ENCODE measurements at regions not wholly inside any gene's neighbourhood (a gene's known extent, or its start where the extent isn't known, plus 50 kb on each side); places are given as distances from the start of the nearest gene placed in this dataset.

DNA sequence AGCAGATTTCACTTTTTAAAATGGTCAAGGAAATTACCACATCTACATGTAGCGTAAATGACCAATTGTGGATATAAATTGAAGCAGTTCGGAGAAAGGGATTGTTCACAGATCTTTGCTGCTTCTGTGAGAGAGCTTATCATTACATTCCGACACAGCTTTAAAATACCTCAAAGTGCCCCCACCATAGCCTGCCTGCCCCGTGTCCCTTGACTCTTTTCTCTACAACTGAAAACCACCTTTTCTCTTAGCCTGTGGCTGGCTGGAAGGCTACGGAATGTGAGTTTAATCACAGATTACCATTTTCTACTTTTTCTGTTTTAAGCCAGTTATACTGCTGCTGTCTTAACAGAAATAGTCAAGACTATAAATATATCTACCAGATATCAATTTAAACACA, 347.2 kb upstream of the MAP3K7 start:
- TF ChIP-seq, protein P1, sequence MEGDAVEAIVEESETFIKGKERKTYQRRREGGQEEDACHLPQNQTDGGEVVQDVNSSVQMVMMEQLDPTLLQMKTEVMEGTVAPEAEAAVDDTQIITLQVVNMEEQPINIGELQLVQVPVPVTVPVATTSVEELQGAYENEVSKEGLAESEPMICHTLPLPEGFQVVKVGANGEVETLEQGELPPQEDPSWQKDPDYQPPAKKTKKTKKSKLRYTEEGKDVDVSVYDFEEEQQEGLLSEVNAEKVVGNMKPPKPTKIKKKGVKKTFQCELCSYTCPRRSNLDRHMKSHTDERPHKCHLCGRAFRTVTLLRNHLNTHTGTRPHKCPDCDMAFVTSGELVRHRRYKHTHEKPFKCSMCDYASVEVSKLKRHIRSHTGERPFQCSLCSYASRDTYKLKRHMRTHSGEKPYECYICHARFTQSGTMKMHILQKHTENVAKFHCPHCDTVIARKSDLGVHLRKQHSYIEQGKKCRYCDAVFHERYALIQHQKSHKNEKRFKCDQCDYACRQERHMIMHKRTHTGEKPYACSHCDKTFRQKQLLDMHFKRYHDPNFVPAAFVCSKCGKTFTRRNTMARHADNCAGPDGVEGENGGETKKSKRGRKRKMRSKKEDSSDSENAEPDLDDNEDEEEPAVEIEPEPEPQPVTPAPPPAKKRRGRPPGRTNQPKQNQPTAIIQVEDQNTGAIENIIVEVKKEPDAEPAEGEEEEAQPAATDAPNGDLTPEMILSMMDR (conservative IDR thresholded peaks at IDR 0.05; ENCODE audit: low read depth, low read length), result no peak
- TF ChIP-seq EZH2 (IDR thresholded peaks at IDR 0.05; ENCODE audit: low read length, unreplicated experiment), result no peak

All from PC-3 (cell line).